SW 1271 (cell line): ENCODE measurements at regions not wholly inside any gene's neighbourhood (a gene's known extent, or its start where the extent isn't known, plus 50 kb on each side); places are given as distances from the start of the nearest gene placed in this dataset.
"Not testable (repeated sequence)": the region's sequence is repeated elsewhere in the genome, so short reads cannot be mapped to it uniquely, and the experiment has no call there.

Source experiments
- DNase-seq, 2 experiments: peaks; one replicate each; lab custom pipeline; 2025; lab: John Stamatoyannopoulos, UW

DNA sequence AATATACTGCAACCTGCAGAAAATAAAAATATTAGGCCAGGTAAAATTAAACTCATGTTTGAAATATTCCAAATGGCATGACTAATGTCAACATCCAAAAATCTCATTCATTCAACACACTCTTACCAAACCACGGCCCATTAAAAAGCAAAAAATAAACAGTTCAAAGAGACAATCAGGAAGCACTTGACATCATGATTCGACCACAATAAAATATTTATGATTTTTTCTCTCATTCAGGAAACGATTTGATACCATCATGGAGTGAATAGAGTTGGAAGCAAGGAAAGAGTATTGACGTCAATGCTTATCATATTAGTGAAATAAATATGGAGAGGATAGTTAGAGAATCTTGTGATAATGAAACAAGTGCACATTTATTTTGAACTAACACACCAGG is 354.1 kb downstream of the KCNJ2 start:
- DNase-seq, result no peak

DNA sequence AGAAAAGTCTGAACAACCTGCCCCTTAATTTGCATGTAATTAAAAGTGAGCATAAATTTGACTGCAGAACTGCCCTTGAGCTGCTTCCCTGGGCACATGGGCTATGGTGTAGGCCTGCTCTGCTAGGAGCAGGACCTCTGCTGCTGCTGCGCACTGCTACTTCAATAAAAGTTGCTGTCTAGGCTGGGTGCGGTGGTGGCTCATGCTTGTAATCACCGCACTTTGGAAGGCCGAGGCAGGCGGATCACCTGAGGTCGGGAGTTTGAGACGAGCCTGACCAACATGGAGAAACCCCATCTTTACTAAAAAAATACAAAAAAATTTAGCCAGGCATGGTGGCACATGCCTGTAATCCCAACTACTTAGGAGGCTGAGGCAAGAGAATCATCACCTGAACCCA is 355.7 kb downstream of the KCNJ2 start:
- not testable (repeated sequence) for DNase-seq

GRCh38 chr17:70525961-70526360 is 356.6 kb downstream of the KCNJ2 start:
- DNase-seq, result no peak

DNA sequence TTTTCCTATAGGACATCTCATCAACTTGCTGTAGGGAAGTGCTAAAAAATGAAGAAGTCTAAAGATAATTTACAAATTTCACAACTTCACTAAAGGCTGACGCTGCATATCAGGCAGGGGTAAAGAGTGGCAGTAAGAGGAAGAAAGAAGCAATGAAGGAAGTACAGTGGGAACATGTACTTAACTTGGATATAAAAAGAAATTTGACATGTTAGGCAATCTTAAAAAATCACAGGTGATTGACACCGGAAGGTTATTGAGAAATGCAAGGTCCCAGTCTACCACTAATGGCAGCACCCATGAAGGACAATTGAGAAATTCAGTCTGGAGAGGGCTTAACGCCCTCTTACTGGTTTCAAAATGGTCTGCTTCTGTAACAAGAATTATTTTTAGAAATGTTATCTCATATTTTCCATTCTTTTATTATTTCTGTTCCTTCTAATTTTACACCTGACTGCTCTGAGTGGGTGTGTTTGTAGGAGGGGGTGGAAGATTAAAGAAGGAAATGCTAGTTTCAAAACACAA is 358.1 kb downstream of the KCNJ2 start:
- DNase-seq, result no peak

DNA sequence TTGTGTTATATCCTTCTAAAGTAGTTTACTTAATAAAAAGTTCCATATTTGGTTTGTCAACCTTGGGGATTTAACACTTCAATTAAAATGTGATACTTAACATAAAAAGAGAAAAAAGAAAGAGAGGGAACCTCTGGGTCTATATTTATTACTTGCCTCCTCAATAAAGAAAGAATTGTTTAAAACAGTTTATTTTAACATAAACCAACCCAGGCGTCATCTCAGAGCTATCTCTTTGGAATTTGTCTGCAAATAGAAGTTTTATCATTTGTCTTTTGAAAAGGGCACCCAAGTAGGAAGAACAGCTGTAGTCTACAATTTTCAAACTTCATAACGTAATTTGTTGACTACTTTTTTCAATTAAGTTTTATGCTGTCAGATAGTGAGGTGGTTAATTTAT is 364.1 kb downstream of the KCNJ2 start:
- no peak for DNase-seq

DNA sequence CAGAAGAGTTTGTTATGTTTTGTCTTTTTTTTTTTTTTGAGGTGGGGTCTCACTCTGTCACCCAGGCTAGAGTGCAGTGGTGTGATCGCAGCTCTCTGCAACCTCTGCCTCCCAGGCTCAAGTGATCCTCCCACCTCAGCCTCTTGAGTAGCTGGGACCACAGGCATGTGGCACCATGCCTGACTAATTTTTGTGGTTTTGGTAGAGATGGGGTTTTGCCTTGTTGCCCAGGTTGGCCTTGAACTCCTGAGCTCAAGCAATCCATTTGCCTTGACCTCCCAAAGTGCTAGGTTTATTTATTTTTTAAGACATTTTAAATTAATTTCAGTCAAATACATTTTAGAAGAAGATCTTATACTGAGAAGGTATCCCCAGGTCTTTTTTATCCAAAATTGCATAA is 366.7 kb downstream of the KCNJ2 start:
- no peak for DNase-seq

DNA sequence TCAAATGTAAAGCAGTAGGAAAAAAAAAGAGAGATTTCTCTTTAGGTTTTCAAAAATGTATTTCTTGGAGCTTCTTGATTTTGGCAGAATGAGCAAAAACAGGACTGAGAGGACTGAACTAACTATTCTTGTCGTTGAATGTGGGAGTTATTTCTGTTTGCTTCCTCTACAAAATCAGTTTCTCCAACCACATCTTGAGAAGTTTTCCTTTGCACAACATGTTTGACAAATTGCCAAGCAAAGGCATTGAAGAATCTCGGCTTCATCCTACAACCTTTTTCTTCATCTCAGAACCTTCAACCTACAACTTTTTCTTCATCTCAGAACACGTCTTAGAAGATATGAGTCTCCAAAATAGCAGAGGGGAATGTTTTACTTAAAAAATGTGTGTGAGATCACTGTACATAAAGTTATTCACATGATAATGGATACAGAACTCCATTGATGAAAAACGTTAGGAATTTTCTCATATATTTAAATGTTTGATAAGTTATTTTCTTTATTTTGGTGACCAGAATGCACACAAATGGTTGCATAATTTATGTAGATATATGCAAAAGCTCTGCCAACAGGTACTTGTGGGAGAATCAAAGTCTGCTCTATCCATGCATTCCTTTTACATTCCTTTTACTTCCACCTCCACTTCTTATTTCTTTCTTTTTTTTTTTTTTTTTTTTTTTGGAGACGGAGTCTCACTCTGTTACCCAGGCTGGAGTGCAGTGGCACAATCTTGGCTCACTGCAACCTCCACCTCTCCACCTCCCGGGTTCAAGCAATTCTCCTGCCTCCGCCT is 370.0 kb downstream of the KCNJ2 start:
- no peak for DNase-seq

DNA sequence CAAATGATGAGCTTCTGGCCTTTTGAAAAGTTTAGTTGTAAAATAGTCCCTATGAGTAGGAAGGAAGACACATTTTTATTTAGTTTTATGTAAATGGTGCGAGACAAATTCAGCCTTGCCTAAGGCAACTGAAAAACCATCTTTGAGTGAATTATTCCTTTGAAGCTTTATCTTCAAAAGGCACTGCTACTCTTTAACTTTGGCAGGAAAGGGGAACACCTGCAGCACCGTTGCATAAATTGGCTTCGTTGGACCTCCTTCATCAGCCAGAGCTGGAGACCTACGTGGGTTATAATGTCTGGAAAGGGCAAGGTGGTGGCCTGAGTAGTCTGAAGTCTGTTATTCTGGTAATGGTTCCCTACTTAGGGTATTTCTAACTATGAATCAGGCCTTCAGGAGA is 373.5 kb downstream of the KCNJ2 start:
- DNase-seq, result no peak

DNA sequence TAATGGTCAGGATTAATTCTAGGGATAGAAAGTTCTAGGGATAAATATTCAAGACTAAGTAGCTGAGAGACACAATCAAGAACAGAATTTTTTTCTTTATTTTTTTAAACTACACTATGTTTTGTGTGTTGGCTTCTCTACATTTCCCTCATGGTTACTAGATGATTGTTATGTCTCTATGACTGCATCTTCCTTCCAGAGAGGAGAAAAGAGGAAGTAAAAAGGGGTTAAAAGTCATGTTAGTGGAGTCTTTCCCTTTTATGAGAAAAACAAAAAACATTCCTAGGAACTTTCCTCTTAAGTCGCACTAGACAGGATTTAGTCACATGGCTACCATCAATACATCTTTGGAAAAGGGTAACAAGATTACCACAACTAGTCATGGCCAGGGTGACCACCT is 375.0 kb downstream of the KCNJ2 start:
- DNase-seq, result no peak

DNA sequence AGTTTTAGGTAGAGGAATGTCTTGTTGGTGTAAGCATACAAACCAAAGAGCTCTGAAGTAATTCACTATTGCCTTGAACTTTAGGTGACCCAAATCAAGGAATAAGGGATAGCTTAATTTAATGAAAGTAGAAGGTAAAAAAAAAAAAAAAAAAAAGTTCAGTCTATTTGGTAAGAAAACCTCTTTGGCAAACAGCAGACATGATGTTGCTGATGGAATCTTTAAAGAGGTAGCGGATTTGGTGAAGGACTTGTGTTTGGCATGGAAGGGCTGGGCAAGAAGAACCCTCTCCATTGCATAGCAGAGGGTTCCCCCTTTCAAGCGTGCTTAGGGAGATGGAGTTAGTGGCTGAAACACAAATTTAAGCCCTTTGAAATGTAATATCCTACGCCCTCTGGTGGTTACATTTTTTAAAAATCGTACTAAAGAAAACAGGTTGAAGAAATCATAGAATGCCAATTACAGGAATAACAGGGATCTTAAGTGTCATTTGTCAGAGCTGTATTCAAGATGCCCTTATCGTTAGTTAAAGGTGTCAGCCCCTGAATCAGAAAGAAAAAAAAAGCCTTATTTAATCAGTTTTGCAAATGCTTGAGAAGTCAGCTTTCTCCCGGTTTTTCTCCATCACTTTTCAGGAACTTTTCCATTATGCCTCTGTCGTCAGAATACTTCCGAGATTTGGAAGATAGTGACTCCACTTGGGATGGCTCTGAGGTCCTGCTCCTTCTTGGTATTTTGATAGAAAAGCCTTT is 383.1 kb downstream of the KCNJ2 start:
- peak in 1 of 2 experiments; percentile 24 for DNase-seq

- no peak for DNase-seq
Measured at GRCh38 chr17:70552982-70553334, 383.6 kb downstream of the KCNJ2 start.

GRCh38 chr17:70555723-70556122 is 386.4 kb downstream of the KCNJ2 start:
- no peak for DNase-seq

GRCh38 chr17:70558821-70559220 is 389.5 kb downstream of the KCNJ2 start:
- no peak for DNase-seq

DNA sequence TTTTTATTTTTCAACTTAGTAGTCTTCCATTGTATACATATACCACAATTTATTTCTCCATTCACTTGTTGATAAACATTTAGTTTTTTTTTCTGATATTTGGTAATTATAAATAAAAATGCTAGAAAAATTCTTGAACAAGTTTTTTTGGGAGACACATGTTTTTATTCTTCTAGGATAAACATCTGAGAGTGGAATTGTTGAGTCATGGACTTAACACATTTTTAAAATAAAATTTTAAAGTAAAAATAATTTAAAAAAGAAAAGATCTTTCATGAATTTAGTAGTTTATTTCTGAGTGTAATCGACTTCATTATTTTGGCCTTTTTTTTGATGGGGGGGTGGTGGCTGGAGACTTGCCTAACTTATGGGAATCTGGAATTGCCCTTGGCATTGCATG is 391.1 kb downstream of the KCNJ2 start:
- no peak for DNase-seq

- DNase-seq, result no peak
Measured at GRCh38 chr17:70562137-70562536, 392.8 kb downstream of the KCNJ2 start.

DNA sequence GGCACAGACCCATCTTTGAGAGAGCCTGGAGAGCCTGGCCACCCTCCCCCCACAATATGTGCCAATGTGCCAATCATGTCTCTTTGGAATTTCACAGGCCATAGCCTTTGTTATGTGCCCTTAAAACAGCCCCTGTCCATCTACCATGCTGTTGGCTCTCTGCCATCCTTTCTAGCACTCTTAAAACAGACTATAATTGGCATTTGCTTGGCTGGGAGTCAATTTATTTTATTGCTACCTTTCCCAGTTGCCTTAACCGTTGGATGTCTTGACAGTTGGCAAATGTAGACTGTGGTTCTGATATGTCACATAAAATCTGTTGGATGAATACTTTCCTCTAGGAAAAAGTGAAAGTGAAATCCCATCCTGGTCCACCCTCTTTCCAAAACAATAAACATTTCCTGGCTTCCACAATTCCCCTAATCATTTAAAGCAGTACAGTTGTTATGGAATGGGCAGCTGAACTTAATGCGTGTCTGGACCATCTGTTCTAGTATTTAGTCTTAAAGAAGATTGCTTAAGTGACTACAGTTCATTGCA is 394.0 kb downstream of the KCNJ2 start:
- DNase-seq, result no peak

GRCh38 chr17:70564006-70564620 is 394.8 kb downstream of the KCNJ2 start:
- no peak for DNase-seq

DNA sequence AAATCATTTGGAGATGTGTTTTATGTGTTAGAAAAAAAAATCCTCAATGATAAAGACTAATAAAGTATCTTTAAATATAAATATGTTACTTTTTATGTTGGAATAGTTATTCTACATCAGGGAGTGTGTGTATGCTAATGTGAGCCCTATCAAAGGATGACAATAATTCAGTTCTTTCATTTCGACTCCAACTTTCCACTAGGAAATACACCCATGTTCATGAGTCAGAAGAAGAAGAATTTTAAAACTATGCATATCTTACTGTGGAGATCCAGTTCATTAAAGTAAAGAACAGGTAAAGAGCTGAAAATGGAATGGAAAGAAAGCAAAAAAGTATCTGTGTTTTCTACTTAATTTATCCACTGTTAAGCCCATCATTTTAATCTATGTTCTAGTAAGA is 399.8 kb downstream of the KCNJ2 start:
- DNase-seq, result no peak

- no peak for DNase-seq
Measured at GRCh38 chr17:70577456-70577855, 408.1 kb downstream of the KCNJ2 start.

DNA sequence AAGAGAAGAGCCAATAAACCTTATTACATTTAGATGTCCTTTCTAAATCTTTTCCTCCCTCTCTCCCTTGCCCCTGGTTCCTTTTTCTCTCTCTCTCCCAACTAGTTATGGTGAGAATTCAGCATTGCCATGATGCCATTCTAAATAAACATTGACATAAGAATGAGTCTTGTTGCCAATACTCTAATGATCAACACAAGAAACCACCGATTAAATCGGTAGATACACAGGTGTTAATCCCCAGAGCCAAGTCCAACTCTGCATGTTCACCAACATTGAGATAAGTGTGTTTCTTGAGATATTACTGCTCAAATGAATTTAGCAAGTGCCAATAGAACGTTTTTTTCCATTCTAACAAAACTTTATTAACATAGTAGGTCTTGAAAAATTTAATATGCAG is 412.1 kb downstream of the KCNJ2 start:
- DNase-seq, result no peak

GRCh38 chr17:70582777-70583176 is 413.4 kb downstream of the KCNJ2 start:
- DNase-seq, result no peak

DNA sequence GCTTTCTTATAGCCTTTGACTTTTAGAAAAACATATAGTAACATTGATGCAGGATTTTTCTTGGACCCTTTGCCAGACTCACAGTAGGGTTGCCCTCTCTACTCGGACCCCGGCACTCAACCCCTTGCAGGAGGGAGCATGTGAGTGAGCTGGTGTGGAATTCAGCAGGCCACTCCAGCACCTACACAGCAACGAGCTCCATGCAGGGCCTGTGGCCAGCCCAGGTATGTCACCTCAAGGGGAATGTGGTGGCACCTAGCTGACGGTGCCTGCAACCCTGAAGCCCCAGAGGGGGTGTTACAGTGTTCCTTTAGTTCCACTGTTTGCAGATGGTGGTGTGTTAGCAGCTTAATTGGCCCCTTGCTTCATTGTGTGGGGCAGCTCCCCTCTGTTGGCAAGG is 414.9 kb downstream of the KCNJ2 start:
- no peak for DNase-seq

DNA sequence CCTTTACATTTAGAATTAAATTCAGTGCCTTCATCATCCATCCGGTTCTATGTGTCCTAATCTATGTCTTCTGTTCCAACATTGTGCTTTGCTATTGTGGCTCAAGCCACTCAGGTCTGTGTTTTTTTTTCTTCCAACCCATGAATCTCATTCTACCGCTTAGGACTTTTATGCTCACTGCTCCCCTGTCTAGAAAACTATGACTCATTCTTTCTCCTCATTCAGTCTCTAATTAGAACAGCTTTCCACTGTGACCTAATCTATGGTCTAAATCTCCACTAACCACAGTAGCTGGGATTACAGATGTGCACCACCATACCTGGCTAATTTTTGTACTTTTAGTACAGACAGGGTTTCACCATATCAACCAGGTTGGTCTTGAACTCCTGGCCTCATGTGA is 418.7 kb downstream of the KCNJ2 start:
- DNase-seq, result no peak
